Fibroblast of villous mesenchyme (primary cell): ENCODE measurements at regions not wholly inside any gene's neighbourhood (a gene's known extent, or its start where the extent isn't known, plus 50 kb on each side); places are given as distances from the start of the nearest gene placed in this dataset.

ENCODE experiments used
- DNase-seq: peaks from one replicate; pipeline ENCODE4 v3.0.0-alpha.2; 2010; ENCODE audit warnings: low read depth
- H3K4me3 ChIP-seq: 2 replicates; pipeline ENCODE4 v1.5.1; 2011; ENCODE audit warnings: low read depth, mild to moderate bottlenecking, low read length
- CTCF ChIP-seq: IDR thresholded peaks from 2 replicates; pipeline ENCODE4 v1.5.1; 2012; ENCODE audit warnings: low read depth, mild to moderate bottlenecking, low read length; ENCODE audit not compliant: insufficient read depth

DNA sequence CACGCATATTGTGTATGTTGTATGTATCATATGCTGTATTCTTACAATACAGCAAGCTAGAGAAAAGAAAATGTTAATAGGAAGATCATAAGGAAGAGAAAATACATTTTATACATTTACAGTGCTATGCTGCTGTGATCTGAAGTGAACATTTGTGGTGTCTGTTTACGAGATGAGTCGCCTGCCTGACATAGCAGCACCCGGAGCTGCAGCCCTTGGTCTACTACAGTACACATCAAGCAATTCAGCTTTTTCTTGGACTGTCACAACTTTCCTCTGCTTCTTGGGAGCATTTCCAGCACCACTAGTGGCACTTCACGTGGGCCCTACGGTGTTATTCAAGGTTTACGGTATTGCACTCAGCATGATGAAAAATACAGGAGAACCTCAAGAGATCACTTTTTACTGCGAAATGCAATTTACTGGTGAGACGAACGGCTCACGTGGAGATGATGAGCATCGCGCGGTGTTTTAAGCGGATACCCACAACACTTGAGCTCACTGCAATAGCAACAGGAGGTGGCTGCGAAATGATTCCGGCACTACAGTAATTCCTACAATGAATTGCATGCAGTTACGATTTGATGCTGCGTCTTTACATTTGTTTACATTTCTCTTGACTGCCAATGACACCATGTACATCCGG, 308.4 kb downstream of the FGF9 start:
- no peak overlapping the region for H3K4me3 ChIP-seq
- no peak for TF ChIP-seq CTCF
- DNase-seq = peak; percentile 15

DNA sequence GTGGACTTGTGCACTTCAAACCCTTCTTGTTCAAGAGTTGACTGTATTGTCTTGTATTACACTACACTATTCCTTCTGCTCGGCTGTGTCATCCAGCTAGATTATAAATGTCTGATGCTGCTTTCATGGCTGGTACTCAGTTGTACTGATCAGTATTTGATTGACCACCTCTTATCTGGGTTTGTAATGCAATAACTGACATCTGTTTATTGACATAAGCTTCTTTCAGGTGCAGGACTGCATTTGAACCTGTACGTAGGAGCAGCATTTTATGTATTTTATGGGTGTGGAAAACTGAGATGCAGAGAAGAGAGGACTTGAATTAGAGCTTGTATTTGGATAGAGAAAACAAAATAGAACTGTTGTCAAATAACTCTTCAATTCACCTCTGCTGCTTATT, 309.2 kb downstream of the FGF9 start:
- no peak for TF ChIP-seq CTCF
- no peak overlapping the region for H3K4me3 ChIP-seq
- no peak for DNase-seq

DNA sequence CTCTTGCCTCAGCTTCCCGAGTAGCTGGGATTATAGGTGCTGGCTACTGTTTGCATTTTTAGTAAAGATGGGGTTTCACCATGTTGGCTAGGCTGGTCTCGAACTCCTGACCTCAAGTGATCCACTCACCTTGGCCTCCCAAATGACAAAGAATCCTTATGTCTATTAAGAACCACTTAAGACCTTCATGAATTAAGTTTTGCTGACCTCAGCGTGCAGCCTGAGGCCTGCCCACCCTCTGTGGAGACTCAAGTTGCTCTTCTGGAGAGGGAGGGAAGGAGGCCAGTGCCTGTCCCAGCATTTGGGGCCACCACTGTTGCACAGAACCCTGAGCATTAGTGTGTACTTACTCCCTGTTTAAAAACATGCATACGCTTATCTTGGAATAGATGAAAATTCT, 313.3 kb downstream of the FGF9 start:
- TF ChIP-seq CTCF = no peak
- no peak for DNase-seq
- no peak overlapping the region for H3K4me3 ChIP-seq

DNA sequence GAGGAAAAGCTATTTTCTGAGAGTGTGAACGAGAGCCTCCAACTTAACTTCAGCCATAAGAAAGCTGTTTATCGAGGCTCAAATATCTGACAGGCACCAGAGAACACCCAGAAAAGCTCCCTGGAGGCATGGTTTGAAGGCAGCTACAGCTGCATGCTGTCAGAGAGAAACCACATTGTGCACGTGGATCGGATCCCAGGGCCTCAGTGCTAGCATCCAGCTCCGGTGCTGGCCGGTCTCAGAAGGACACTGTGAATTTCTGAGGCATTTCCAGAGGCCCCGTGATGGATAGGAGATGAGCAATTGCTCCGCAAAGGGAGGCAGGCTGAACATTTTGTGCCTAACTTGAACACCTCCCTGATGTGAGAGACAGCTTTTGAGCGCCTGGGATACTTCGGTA, 315.7 kb downstream of the FGF9 start:
- DNase-seq = peak; percentile 63
- TF ChIP-seq CTCF = no peak
- no peak overlapping the region for H3K4me3 ChIP-seq

- no peak for DNase-seq
- no peak for TF ChIP-seq CTCF
- no peak overlapping the region for H3K4me3 ChIP-seq
These were observed 316.9 kb downstream of the FGF9 start for GRCh38 chr13:21987793-21988192.

DNA sequence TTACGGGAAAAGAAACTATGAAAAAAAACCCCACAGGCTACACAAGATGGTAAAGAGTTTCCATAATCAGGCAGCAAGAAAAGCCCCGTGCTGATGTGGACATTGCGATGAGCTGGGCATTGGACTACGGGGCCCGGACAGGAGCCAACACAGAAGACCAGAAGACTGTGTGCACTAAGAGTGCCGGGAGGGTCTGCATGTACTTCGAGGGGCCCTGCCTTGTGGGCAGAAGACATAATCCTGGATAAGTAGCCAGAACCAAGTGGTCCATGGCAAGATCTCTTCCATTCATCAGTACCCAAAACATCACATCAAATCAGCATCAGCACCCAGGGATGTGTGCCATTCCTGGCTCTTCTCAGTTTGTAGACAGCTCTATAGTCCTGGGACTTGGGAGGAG, 317.8 kb downstream of the FGF9 start:
- DNase-seq = no peak
- no peak overlapping the region for H3K4me3 ChIP-seq
- no peak for TF ChIP-seq CTCF

GRCh38 chr13:21996049-21996448, 325.2 kb downstream of the FGF9 start:
- TF ChIP-seq CTCF = no peak
- H3K4me3 ChIP-seq = no peak overlapping the region
- no peak for DNase-seq
